Adrenal gland (tissue), 5 donors: ENCODE measurements at regions not wholly inside any gene's neighbourhood (a gene's known extent, or its start where the extent isn't known, plus 50 kb on each side); places are given as distances from the start of the nearest gene placed in this dataset.

Experiments
- POLR2A ChIP-seq, 2 donors: fragments of 450-650 bp; IDR thresholded peaks; one replicate each; pipeline ENCODE4 v1.6.1; 2017; ENCODE audit warnings: antibody characterized with exemption in 2 of 2, mild to moderate bottlenecking in 2 of 2, moderate library complexity in 1 of 2
- TF ChIP-seq, protein P1 (sequence below), 6 experiments: fragments of 450-650 bp in 4 of 6; fragments of 200-600 bp in 2 of 6; sonication (generic) in 1 of 6; IDR thresholded peaks; 1 replicate in 5 of 6; 2 replicates in 1 of 6; pipeline versions ENCODE4 v1.5.1 to v1.8.0; 2016 to 2021; ENCODE audit warnings: antibody characterized with exemption in 6 of 6, mild to moderate bottlenecking in 2 of 6, moderate library complexity in 1 of 6
- donor health status: DM: no; HTN: no; CAD: no.

DNA sequence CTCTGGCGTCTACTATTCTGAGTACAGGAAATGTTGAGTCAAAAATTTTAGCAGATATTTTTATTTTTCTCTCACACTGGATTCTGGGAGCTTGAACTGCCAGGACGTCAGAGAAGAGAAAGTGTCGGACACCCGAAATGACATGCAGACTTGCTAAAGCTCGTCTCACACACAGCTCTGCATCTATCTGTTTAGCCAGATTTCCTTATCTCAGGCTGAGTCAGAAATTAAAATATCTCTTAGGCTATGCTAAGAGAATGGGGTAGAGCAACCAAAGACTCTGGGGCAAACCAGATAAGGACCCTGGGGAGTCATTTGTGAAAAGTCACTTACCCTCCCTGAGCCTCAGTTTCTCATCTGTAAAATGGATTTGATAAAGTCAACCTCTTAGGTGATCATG lies 1124.1 kb downstream of the VRK1 start:
- TF ChIP-seq, protein P1, sequence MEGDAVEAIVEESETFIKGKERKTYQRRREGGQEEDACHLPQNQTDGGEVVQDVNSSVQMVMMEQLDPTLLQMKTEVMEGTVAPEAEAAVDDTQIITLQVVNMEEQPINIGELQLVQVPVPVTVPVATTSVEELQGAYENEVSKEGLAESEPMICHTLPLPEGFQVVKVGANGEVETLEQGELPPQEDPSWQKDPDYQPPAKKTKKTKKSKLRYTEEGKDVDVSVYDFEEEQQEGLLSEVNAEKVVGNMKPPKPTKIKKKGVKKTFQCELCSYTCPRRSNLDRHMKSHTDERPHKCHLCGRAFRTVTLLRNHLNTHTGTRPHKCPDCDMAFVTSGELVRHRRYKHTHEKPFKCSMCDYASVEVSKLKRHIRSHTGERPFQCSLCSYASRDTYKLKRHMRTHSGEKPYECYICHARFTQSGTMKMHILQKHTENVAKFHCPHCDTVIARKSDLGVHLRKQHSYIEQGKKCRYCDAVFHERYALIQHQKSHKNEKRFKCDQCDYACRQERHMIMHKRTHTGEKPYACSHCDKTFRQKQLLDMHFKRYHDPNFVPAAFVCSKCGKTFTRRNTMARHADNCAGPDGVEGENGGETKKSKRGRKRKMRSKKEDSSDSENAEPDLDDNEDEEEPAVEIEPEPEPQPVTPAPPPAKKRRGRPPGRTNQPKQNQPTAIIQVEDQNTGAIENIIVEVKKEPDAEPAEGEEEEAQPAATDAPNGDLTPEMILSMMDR (IDR thresholded peaks at IDR 0.05), result no peak
- TF ChIP-seq POLR2A (IDR thresholded peaks at IDR 0.05), result no peak
